ENCODE measurements at regions not wholly inside any gene's neighbourhood (a gene's known extent, or its start where the extent isn't known, plus 50 kb on each side); places are given as distances from the start of the nearest gene placed in this dataset.

DNA sequence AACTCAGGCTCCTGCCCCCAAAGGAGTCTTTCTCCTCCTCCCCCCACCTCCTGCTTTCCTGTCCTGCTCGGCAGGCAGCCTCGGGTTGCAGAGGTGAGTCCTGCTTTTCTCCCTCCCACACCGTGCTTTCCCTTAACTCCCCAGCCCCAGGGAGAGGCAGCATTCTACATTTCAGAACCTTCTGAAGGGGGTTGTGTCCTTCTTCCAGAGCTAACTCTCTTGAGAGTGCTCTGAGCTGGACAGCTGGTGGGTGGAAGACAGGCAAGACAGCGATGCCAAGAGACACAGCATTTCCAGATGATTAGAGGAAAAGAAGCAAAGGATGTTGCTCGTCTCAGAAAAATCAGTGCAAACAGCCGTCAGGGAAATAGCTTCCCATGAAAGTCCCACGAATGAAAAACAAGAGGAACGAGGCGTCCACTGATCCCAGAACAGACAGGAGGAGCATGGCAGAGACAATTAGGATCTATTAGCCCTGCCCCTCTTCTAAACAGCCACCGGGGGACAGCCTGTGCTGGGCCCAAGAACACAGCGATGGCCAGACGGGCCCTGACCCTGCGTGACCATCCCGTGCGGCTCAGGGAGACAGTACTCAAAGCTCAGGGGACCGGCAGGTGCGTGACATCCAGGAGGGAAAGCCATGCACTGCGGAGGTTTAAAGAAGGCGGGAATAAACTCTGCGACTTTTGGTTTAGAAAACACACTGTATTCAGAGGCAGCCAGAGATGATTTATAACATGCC lies 216.5 kb upstream of the RTL1 start:
- ChIA-PET CTCF (interaction anchor here (1.2 kb wide), 1 partner anchor 115 kb away, joined by 3 read pairs; no protein-coding TSS in a partner anchor), POLR2A (no interaction called here)

GRCh38 chr14:101120641-101121507 lies 217.4 kb upstream of the RTL1 start:
- no peak overlapping the region for H3K4me3 ChIP-seq (ENCODE audit: low read depth, low read length)
- POLR2A ChIA-PET = no interaction called here
- TF ChIP-seq CTCF (IDR thresholded peaks at IDR 0.05; ENCODE audit: insufficient read depth, low read length, missing control alignments) = no peak
- CTCF ChIA-PET = interaction anchor here (0.9 to 1.2 kb wide), 2 partner anchors 114 to 508 kb away, joined by 3 read pairs; no protein-coding TSS in a partner anchor
- no peak for DNase-seq (ENCODE audit: low read depth, low spot score)

More for the DNA sequence above, 216.5 kb upstream of the RTL1 start:
- DNase-seq (ENCODE audit: low read depth, low spot score) = no peak
- H3K4me3 ChIP-seq (ENCODE audit: low read depth, low read length) = no peak overlapping the region
- no peak for TF ChIP-seq CTCF (IDR thresholded peaks at IDR 0.05; ENCODE audit: insufficient read depth, low read length, missing control alignments)

DNA sequence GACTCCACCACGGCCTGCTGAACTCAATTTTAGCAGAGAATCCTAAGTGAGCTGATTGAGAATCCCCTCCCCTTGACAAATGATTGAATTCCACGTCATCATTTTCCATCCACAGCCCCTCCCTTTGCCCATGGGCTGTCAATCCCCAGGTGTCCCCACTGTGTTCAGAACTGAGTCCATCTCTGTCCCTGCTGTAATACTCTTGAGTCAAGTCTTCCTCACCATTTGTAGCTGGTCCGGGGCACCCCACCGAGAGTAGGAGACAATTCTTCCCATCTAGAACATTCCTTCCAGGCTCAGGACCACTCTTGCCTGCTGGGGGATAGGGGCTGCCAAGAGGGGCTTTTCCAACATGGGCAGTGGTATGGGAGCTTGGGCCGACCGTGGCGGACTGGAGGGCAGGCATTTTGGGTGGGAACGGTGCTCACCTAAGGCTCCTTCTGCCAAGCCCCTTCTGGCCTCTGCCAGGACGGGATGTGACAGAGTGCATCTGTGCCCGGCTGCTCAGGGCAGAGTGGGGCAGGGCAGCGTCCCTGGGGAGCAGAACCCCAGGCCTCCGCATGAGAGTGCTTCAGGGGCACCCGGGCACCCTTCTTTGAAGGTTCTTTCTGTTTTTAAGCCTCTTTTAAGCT lies 218.1 kb upstream of the RTL1 start:
- ChIA-PET CTCF (interaction anchor here (0.9 to 1.2 kb wide), 2 partner anchors 114 to 507 kb away, joined by 3 read pairs; no protein-coding TSS in a partner anchor), POLR2A (no interaction called here)
- no peak for DNase-seq (ENCODE audit: low read depth, low spot score)
- H3K4me3 ChIP-seq (ENCODE audit: low read depth, low read length) = no peak overlapping the region
- TF ChIP-seq CTCF (IDR thresholded peaks at IDR 0.05; ENCODE audit: insufficient read depth, low read length, missing control alignments) = no peak

GRCh38 chr14:101122237-101123141 lies 219.0 kb upstream of the RTL1 start:
- DNase-seq (ENCODE audit: low read depth, low spot score) = no peak
- no peak overlapping the region for H3K4me3 ChIP-seq (ENCODE audit: low read depth, low read length)
- CTCF ChIA-PET = interaction anchor here (0.6 kb wide), 1 partner anchor 20 kb away, joined by 3 read pairs; no protein-coding TSS in a partner anchor
- POLR2A ChIA-PET = no interaction called here
- no peak for TF ChIP-seq CTCF (IDR thresholded peaks at IDR 0.05; ENCODE audit: insufficient read depth, low read length, missing control alignments)

DNA sequence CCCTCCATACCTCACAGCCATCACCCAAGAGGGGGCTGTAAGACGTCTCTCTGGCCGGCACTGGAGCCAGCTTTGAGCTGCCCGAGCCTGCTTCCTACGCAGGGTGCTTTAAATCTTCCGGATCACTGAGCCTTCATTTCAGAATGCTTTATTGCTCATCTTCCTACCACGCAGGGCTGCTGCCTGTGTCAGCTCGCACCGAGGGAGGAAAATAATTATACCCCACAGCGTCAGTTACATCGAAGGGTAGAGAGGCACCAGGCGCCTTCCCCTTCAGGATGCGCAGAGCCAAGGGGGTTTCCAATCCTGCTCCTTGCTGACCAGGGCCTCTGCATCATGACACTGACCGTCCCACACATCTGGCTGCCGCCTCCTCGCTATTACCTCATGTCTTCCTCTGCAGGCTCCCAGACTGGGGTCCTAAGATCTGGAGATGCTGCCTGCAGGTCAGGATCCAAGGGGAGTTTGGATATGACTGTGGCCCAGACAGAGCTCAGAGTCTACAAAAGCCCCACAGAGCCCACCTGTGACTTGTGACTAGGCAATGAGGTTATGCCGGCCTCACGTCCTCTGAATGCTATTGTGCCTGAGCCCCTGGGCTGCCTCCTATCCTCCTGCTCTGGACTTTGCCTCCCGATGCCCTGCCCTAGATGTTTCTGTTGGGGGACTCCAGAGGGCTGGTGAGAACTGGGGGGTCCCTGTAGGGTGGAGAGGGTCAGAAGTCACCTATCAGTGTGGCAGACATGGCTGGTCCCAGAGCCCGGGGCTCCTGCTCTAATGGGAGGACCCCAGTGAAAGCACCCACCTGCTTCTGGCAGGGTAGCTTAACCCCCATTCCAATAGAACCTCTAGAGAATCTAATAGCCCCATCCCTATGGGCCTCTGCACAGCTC lies 220.3 kb upstream of the RTL1 start:
- DNase-seq (ENCODE audit: low read depth, low spot score) = no peak
- TF ChIP-seq CTCF (IDR thresholded peaks at IDR 0.05; ENCODE audit: insufficient read depth, low read length, missing control alignments) = no peak
- H3K4me3 ChIP-seq (ENCODE audit: low read depth, low read length) = no peak overlapping the region
- ChIA-PET CTCF (no interaction called here), POLR2A (no interaction called here)

Data from AG04449 (cell line).